CD14-positive monocyte (primary cell): ENCODE measurements at regions not wholly inside any gene's neighbourhood (a gene's known extent, or its start where the extent isn't known, plus 50 kb on each side); places are given as distances from the start of the nearest gene placed in this dataset.

Experiments
- DNase-seq, 3 donors: peaks; one replicate each; pipeline ENCODE4 v3.0.0-alpha.2; 2011 to 2022
- H2AFZ ChIP-seq: 2 replicates; pipeline ENCODE4 v1.6.0; 2012; ENCODE audit warnings: mild to moderate bottlenecking, low read depth, low read length, inconsistent platforms; ENCODE audit not compliant: insufficient read depth, poor library complexity, severe bottlenecking
- H3K27ac ChIP-seq, 2 donors: 1 replicate in 1 of 2; 2 replicates in 1 of 2; pipeline ENCODE4 v1.5.1; 2012 to 2013; ENCODE audit warnings: low read length in 2 of 2, control low read depth in 1 of 2, inconsistent platforms in 1 of 2, low read depth in 1 of 2, mild to moderate bottlenecking in 1 of 2
- H3K27me3 ChIP-seq, 2 donors: one replicate each; pipeline versions ENCODE4 v1.6.0 to v1.6.1; 2011 to 2013; ENCODE audit warnings: low read length in 2 of 2; ENCODE audit not compliant: control insufficient read depth in 2 of 2, insufficient read depth in 2 of 2
- H3K36me3 ChIP-seq, 2 donors: replicated peaks in 1 of 2; 1 replicate in 1 of 2; 2 replicates in 1 of 2; pipeline versions ENCODE4 v1.5.1 to v1.6.1; 2012 to 2013; ENCODE audit warnings: low read length in 2 of 2, control low read depth in 1 of 2, inconsistent platforms in 1 of 2, mild to moderate bottlenecking in 1 of 2; ENCODE audit not compliant: insufficient read depth in 2 of 2, control insufficient read depth in 1 of 2
- H3K4me1 ChIP-seq, 2 donors: 1 replicate in 1 of 2; 2 replicates in 1 of 2; pipeline versions ENCODE4 v1.5.1 to v1.6.1; 2012 to 2013; ENCODE audit warnings: low read length in 2 of 2, control low read depth in 1 of 2, inconsistent platforms in 1 of 2, mild to moderate bottlenecking in 1 of 2, moderate library complexity in 1 of 2; ENCODE audit not compliant: insufficient read depth in 2 of 2, control insufficient read depth in 1 of 2
- H3K4me2 ChIP-seq: replicated peaks from 2 replicates; pipeline ENCODE3; 2012; ENCODE audit warnings: low read length, moderate library complexity, mild to moderate bottlenecking; ENCODE audit not compliant: poor library complexity, severe bottlenecking; ENCODE audit errors: extremely low read depth
- H3K4me3 ChIP-seq, 3 experiments: fragments of 200-600 bp in 1 of 3; sonication (generic) in 1 of 3; replicated peaks in 1 of 3; 1 replicate in 2 of 3; 2 replicates in 1 of 3; pipeline ENCODE4 v1.5.1; 2011 to 2013; ENCODE audit warnings: low read length in 3 of 3, mild to moderate bottlenecking in 3 of 3, control low read depth in 2 of 3, low read depth in 2 of 3, inconsistent platforms in 1 of 3, moderate library complexity in 1 of 3
- H3K79me2 ChIP-seq: 2 replicates; pipeline ENCODE4 v1.6.0; 2012; ENCODE audit warnings: mild to moderate bottlenecking, control low read depth, inconsistent platforms, low read length, moderate library complexity; ENCODE audit not compliant: insufficient read depth
- H3K9ac ChIP-seq: 2 replicates; pipeline ENCODE4 v1.6.0; 2017; ENCODE audit warnings: low read length, mild to moderate bottlenecking; ENCODE audit not compliant: insufficient read depth, poor library complexity, severe bottlenecking
- H3K9me3 ChIP-seq, 2 donors: replicated peaks in 1 of 2; 1 replicate in 1 of 2; 2 replicates in 1 of 2; pipeline versions ENCODE4 v1.5.1 to v1.6.1; 2012 to 2013; ENCODE audit warnings: low read length in 2 of 2, control low read depth in 1 of 2; ENCODE audit not compliant: control insufficient read depth in 1 of 2, insufficient read depth in 1 of 2
- H4K20me1 ChIP-seq: 2 replicates; pipeline ENCODE4 v1.6.0; 2012; ENCODE audit warnings: mild to moderate bottlenecking, low read length, control low read depth, moderate library complexity; ENCODE audit not compliant: insufficient read depth
- H3K27ac Mint-ChIP-seq, 7 donors: one replicate each; pipeline ENCODE4 v1.8.0; 2020; ENCODE audit warnings: mild to moderate bottlenecking in 7 of 7, mixed read lengths in 7 of 7, moderate library complexity in 6 of 7, inconsistent platforms in 2 of 7
- H3K27me3 Mint-ChIP-seq, 3 donors: one replicate each; pipeline ENCODE4 v1.8.0; 2021 to 2022; ENCODE audit warnings: low read depth in 3 of 3, mild to moderate bottlenecking in 3 of 3, mixed read lengths in 3 of 3, moderate library complexity in 3 of 3, inconsistent platforms in 1 of 3
- H3K36me3 Mint-ChIP-seq, 2 donors: one replicate each; pipeline ENCODE4 v1.8.0; 2020; ENCODE audit warnings: mixed read lengths in 2 of 2, inconsistent platforms in 1 of 2, mild to moderate bottlenecking in 1 of 2
- H3K4me1 Mint-ChIP-seq: one replicate; pipeline ENCODE4 v1.8.0; 2020; ENCODE audit warnings: mild to moderate bottlenecking, mixed read lengths
- H3K4me3 Mint-ChIP-seq, 2 donors: one replicate each; pipeline ENCODE4 v1.8.0; 2020; ENCODE audit warnings: mild to moderate bottlenecking in 2 of 2, mixed read lengths in 2 of 2, moderate library complexity in 1 of 2
- H3K9me3 Mint-ChIP-seq, 7 donors: one replicate each; pipeline ENCODE4 v1.8.0; 2020 to 2022; ENCODE audit warnings: mixed read lengths in 7 of 7, mild to moderate bottlenecking in 6 of 7, moderate library complexity in 6 of 7, inconsistent platforms in 2 of 7
- CTCF ChIP-seq: fragments of 200-600 bp; IDR thresholded peaks from one replicate; pipeline ENCODE4 v1.8.0; 2022; ENCODE audit warnings: antibody characterized with exemption, mild to moderate bottlenecking
- WGBS: methylation state at CpG from one replicate; pipeline ENCODE4 v1.1.5; 2013; ENCODE audit warnings: missing lambda C conversion rate; ENCODE audit not compliant: insufficient coverage; 5-methylcytosine and 5-hydroxymethylcytosine counted together
- intact Hi-C, 2 donors: fragments of 100-400 bp; cut with micrococcal nuclease; formaldehyde crosslinking; loops; one replicate each; pipeline versions ENCODE4 v1.15.0 to v1.15.1; 2023

DNA sequence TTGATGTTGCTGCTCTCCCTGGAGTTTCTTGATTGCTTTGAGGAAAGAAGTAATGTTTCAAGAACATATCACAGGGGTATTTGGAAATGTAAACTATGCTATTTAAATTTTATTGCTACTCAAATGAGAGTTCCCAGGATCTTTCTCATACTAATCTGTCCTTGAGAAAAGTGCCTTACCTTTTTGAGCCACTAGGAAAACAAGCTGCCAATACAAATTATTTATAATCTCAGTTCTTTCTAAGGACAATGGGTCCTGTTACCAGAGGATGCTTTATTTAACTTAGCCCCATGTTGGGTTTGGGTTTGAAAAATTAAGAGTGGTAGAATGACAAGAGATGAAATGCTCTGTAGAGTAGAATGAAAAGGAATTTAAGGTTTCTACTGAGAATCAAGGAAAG, 258.2 kb upstream of the PRKD1 start:
- H3K4me3 Mint-ChIP-seq, result no peak overlapping the region
- Histone ChIP-seq H3K4me1 (no peaks in the 10 kb centered on the region), H4K20me1 (no peaks in the 10 kb centered on the region), H3K4me3 (no peak overlapping the region), H3K79me2 (no peaks in the 10 kb centered on the region), H3K9me3 (no peaks in the 10 kb centered on the region), H3K36me3 (no peaks in the 10 kb centered on the region), H2AFZ (no peak overlapping the region), H3K4me2 (no peak overlapping the region), H3K27ac (no peak overlapping the region), H3K9ac (no peak overlapping the region), H3K27me3 (no peaks in the 10 kb centered on the region)
- intact Hi-C loops, result no loop called here
- no peaks in the 10 kb centered on the region for H3K36me3 Mint-ChIP-seq
- DNase-seq, result no peak
- no peaks in the 10 kb centered on the region for H3K4me1 Mint-ChIP-seq
- peaks cover 0 to under 1% (median 0%) of the 10 kb centered on the region in 7 donors for H3K9me3 Mint-ChIP-seq
- no peaks in the 10 kb centered on the region for H3K27me3 Mint-ChIP-seq
- no peak for TF ChIP-seq CTCF
- H3K27ac Mint-ChIP-seq, result no peak overlapping the region

DNA sequence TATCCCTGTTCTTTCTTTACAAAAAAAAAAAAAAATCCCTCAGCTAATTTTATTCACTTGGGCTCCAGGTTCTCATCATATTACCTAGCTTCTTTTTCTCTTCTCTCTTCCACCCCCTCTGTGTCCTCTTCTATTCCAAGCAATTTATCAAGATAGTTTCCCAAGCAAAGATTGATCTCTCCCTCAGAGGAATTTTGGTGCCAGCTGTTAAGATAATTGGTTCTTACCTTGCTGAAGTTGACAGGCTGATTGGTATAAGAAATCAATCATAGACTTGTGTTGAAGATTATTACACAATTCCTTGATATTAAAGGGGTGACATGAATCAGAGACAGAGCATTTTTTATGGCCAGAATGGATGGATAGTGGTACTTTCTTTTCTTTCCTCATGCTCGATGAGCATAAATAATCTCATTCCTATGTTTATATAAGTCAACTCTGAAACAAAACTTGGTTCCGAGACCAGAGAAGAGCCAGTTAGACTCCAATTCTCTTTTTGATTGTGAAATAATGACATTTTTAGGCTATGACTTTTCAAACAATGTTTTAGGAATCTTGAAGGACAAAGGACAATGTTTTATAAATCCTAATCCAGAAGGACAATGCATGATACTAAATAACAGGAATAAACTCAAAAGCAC, 264.1 kb upstream of the PRKD1 start:
- Histone ChIP-seq H3K79me2 (no peaks in the 10 kb centered on the region), H4K20me1 (no peaks in the 10 kb centered on the region), H3K27ac (no peak overlapping the region), H3K9me3 (no peaks in the 10 kb centered on the region), H3K9ac (no peak overlapping the region), H3K4me3 (no peak overlapping the region), H3K36me3 (no peaks in the 10 kb centered on the region), H3K4me2 (no peak overlapping the region), H2AFZ (no peak overlapping the region), H3K27me3 (no peaks in the 10 kb centered on the region), H3K4me1 (no peaks in the 10 kb centered on the region)
- Mint-ChIP-seq H3K27me3 (no peaks in the 10 kb centered on the region), H3K27ac (no peak overlapping the region), H3K4me3 (no peak overlapping the region), H3K9me3 (peaks cover 0 to 1% (median 0%) of the 10 kb centered on the region in 7 donors), H3K4me1 (no peaks in the 10 kb centered on the region), H3K36me3 (no peaks in the 10 kb centered on the region)
- DNase-seq, result no peak
- TF ChIP-seq CTCF, result no peak
- WGBS, result no CpG with 5 or more reads among the region's 2 CpGs
- intact Hi-C loops, result no loop called here
